HUDEP-2 (cell line): ENCODE measurements at regions not wholly inside any gene's neighbourhood (a gene's known extent, or its start where the extent isn't known, plus 50 kb on each side); places are given as distances from the start of the nearest gene placed in this dataset.

Source experiments
- DNase-seq, 76 experiments: peaks; one replicate each; lab custom pipeline; 2025; ENCODE audit not compliant: unreplicated experiment in 76 of 76; lab: John Stamatoyannopoulos, UW

GRCh38 chr6:56865081-56865875 lies 89.6 kb upstream of the BEND6 start:
- no peak for DNase-seq

- DNase-seq = no peak
Measured at GRCh38 chr6:56864171-56864616, 90.7 kb upstream of the BEND6 start.

GRCh38 chr6:56863366-56863765 lies 91.5 kb upstream of the BEND6 start:
- DNase-seq = no peak

GRCh38 chr6:56862415-56863175 lies 92.3 kb upstream of the BEND6 start:
- no peak for DNase-seq

GRCh38 chr6:56860475-56860874 lies 94.4 kb upstream of the BEND6 start:
- no peak for DNase-seq

GRCh38 chr6:56856036-56856580 lies 98.8 kb upstream of the BEND6 start:
- peak in 3 of 76 experiments; percentile 13 to 18 (median 14) for DNase-seq

- DNase-seq = no peak
Measured at GRCh38 chr6:56854086-56854485, 100.8 kb upstream of the BEND6 start.

- no peak for DNase-seq
Measured at GRCh38 chr6:56853541-56853940, 101.4 kb upstream of the BEND6 start.

GRCh38 chr6:56852260-56853010 lies 102.5 kb upstream of the BEND6 start:
- no peak for DNase-seq

GRCh38 chr6:56851541-56852259 lies 103.2 kb upstream of the BEND6 start:
- DNase-seq = peak in 23 of 76 experiments; percentile 3 to 59 (median 26)

GRCh38 chr6:56851074-56851473 lies 103.8 kb upstream of the BEND6 start:
- DNase-seq = no peak

GRCh38 chr6:56850626-56851025 lies 104.3 kb upstream of the BEND6 start:
- no peak for DNase-seq

GRCh38 chr6:56849896-56850295 lies 105.0 kb upstream of the BEND6 start:
- no peak for DNase-seq

GRCh38 chr6:56848105-56848504 lies 106.8 kb upstream of the BEND6 start:
- no peak for DNase-seq

GRCh38 chr6:56845032-56845431 lies 109.9 kb upstream of the BEND6 start:
- DNase-seq = no peak

GRCh38 chr6:56843476-56844349 lies 111.2 kb upstream of the BEND6 start:
- DNase-seq = peak in 67 of 76 experiments; percentile 14 to 77 (median 54)

- no peak for DNase-seq
Measured at GRCh38 chr6:56842686-56843475, 112.0 kb upstream of the BEND6 start.

GRCh38 chr6:56841751-56842150 lies 113.2 kb upstream of the BEND6 start:
- no peak for DNase-seq

- no peak for DNase-seq
Measured at GRCh38 chr6:56841381-56841749, 113.5 kb upstream of the BEND6 start.
